ENCODE measurements at regions not wholly inside any gene's neighbourhood (a gene's known extent, or its start where the extent isn't known, plus 50 kb on each side); places are given as distances from the start of the nearest gene placed in this dataset.

GRCh38 chr11:97471480-97471879 lies 1081.7 kb downstream of the JRKL start:
- no peak for TF ChIP-seq MAX (IDR thresholded peaks at IDR 0.05; ENCODE audit: low read depth)
- TF ChIP-seq POLR2AphosphoS5 (IDR thresholded peaks at IDR 0.05; ENCODE audit: low read depth, low read length) = no peak

Measured in SK-N-SH (cell line).